ENCODE measurements at regions not wholly inside any gene's neighbourhood (a gene's known extent, or its start where the extent isn't known, plus 50 kb on each side); places are given as distances from the start of the nearest gene placed in this dataset.

GRCh38 chr17:5898406-5898805 lies 171.8 kb upstream of the WSCD1 start:
- Mint-ChIP-seq H3K4me1 (ENCODE audit: low read depth) (peaks cover 3% of the 10 kb centered on the region), H3K4me3 (ENCODE audit: low read depth) (no peak overlapping the region), H3K36me3 (ENCODE audit: low read depth) (no peaks in the 10 kb centered on the region), H3K9me3 (no peaks in the 10 kb centered on the region), H3K27me3 (ENCODE audit: low read depth) (peaks cover 6% of the 10 kb centered on the region), H3K27ac (no peak overlapping the region)
- intact Hi-C loops (cut with micrococcal nuclease), result no loop called here
- no peak for DNase-seq (ENCODE audit: low spot score)

- no peaks in the 10 kb centered on the region for H3K36me3 Mint-ChIP-seq (ENCODE audit: low read depth)
- H3K4me1 Mint-ChIP-seq (ENCODE audit: low read depth), result peaks cover 3% of the 10 kb centered on the region
- DNase-seq (ENCODE audit: low spot score), result no peak
- no peak overlapping the region for H3K27ac Mint-ChIP-seq
- H3K9me3 Mint-ChIP-seq, result peaks cover 8% of the 10 kb centered on the region
- H3K4me3 Mint-ChIP-seq (ENCODE audit: low read depth), result no peak overlapping the region
- peaks cover 4% of the 10 kb centered on the region for H3K27me3 Mint-ChIP-seq (ENCODE audit: low read depth)
- intact Hi-C loops (cut with micrococcal nuclease), result no loop called here
Measured at GRCh38 chr17:5899496-5900195, 170.5 kb upstream of the WSCD1 start.

GRCh38 chr17:5901731-5902130 lies 168.4 kb upstream of the WSCD1 start:
- intact Hi-C loops (cut with micrococcal nuclease), result no loop called here
- H3K9me3 Mint-ChIP-seq, result peaks cover 8% of the 10 kb centered on the region
- H3K27me3 Mint-ChIP-seq (ENCODE audit: low read depth), result peaks cover 4% of the 10 kb centered on the region
- no peak overlapping the region for H3K4me3 Mint-ChIP-seq (ENCODE audit: low read depth)
- H3K27ac Mint-ChIP-seq, result no peak overlapping the region
- no peak for DNase-seq (ENCODE audit: low spot score)
- peaks cover 3% of the 10 kb centered on the region for H3K4me1 Mint-ChIP-seq (ENCODE audit: low read depth)
- H3K36me3 Mint-ChIP-seq (ENCODE audit: low read depth), result no peaks in the 10 kb centered on the region

- H3K9me3 Mint-ChIP-seq, result peaks cover 8% of the 10 kb centered on the region
- peaks cover 3% of the 10 kb centered on the region for H3K4me1 Mint-ChIP-seq (ENCODE audit: low read depth)
- intact Hi-C loops (cut with micrococcal nuclease), result no loop called here
- H3K27ac Mint-ChIP-seq, result no peak overlapping the region
- DNase-seq (ENCODE audit: low spot score), result no peak
- no peak overlapping the region for H3K4me3 Mint-ChIP-seq (ENCODE audit: low read depth)
- H3K27me3 Mint-ChIP-seq (ENCODE audit: low read depth), result peaks cover 2% of the 10 kb centered on the region
- H3K36me3 Mint-ChIP-seq (ENCODE audit: low read depth), result no peaks in the 10 kb centered on the region
Measured at GRCh38 chr17:5902181-5903140, 167.7 kb upstream of the WSCD1 start.

- no peak for DNase-seq (ENCODE audit: low spot score)
- H3K36me3 Mint-ChIP-seq (ENCODE audit: low read depth), result no peaks in the 10 kb centered on the region
- H3K4me1 Mint-ChIP-seq (ENCODE audit: low read depth), result no peaks in the 10 kb centered on the region
- intact Hi-C loops (cut with micrococcal nuclease), result no loop called here
- no peak overlapping the region for H3K4me3 Mint-ChIP-seq (ENCODE audit: low read depth)
- no peaks in the 10 kb centered on the region for H3K27me3 Mint-ChIP-seq (ENCODE audit: low read depth)
- no peaks in the 10 kb centered on the region for H3K9me3 Mint-ChIP-seq
- H3K27ac Mint-ChIP-seq, result no peak overlapping the region
Measured at GRCh38 chr17:5911919-5912318, 158.3 kb upstream of the WSCD1 start.

- no peaks in the 10 kb centered on the region for H3K4me1 Mint-ChIP-seq (ENCODE audit: low read depth)
- H3K36me3 Mint-ChIP-seq (ENCODE audit: low read depth), result no peaks in the 10 kb centered on the region
- H3K4me3 Mint-ChIP-seq (ENCODE audit: low read depth), result no peak overlapping the region
- intact Hi-C loops (cut with micrococcal nuclease), result no loop called here
- DNase-seq (ENCODE audit: low spot score), result no peak
- no peaks in the 10 kb centered on the region for H3K9me3 Mint-ChIP-seq
- no peak overlapping the region for H3K27ac Mint-ChIP-seq
- H3K27me3 Mint-ChIP-seq (ENCODE audit: low read depth), result no peaks in the 10 kb centered on the region
Measured at GRCh38 chr17:5913032-5913531, 157.1 kb upstream of the WSCD1 start.

- no peak overlapping the region for H3K4me3 Mint-ChIP-seq (ENCODE audit: low read depth)
- H3K36me3 Mint-ChIP-seq (ENCODE audit: low read depth), result no peaks in the 10 kb centered on the region
- H3K4me1 Mint-ChIP-seq (ENCODE audit: low read depth), result no peaks in the 10 kb centered on the region
- H3K27ac Mint-ChIP-seq, result no peak overlapping the region
- intact Hi-C loops (cut with micrococcal nuclease), result no loop called here
- no peak for DNase-seq (ENCODE audit: low spot score)
- H3K9me3 Mint-ChIP-seq, result no peaks in the 10 kb centered on the region
- H3K27me3 Mint-ChIP-seq (ENCODE audit: low read depth), result no peaks in the 10 kb centered on the region
Measured at GRCh38 chr17:5913641-5914040, 156.5 kb upstream of the WSCD1 start.

- H3K27ac Mint-ChIP-seq, result no peak overlapping the region
- H3K9me3 Mint-ChIP-seq, result no peaks in the 10 kb centered on the region
- DNase-seq (ENCODE audit: low spot score), result no peak
- intact Hi-C loops (cut with micrococcal nuclease), result no loop called here
- no peaks in the 10 kb centered on the region for H3K27me3 Mint-ChIP-seq (ENCODE audit: low read depth)
- no peaks in the 10 kb centered on the region for H3K4me1 Mint-ChIP-seq (ENCODE audit: low read depth)
- no peak overlapping the region for H3K4me3 Mint-ChIP-seq (ENCODE audit: low read depth)
- H3K36me3 Mint-ChIP-seq (ENCODE audit: low read depth), result no peaks in the 10 kb centered on the region
Measured at GRCh38 chr17:5915337-5915736, 154.8 kb upstream of the WSCD1 start.

GRCh38 chr17:5919089-5919488 lies 151.1 kb upstream of the WSCD1 start:
- Mint-ChIP-seq H3K27ac (no peak overlapping the region), H3K9me3 (no peaks in the 10 kb centered on the region), H3K27me3 (ENCODE audit: low read depth) (no peaks in the 10 kb centered on the region), H3K36me3 (ENCODE audit: low read depth) (no peaks in the 10 kb centered on the region), H3K4me1 (ENCODE audit: low read depth) (no peaks in the 10 kb centered on the region), H3K4me3 (ENCODE audit: low read depth) (no peak overlapping the region)
- intact Hi-C loops (cut with micrococcal nuclease), result no loop called here
- DNase-seq (ENCODE audit: low spot score), result no peak

GRCh38 chr17:5921512-5922282 lies 148.5 kb upstream of the WSCD1 start:
- H3K4me1 Mint-ChIP-seq (ENCODE audit: low read depth), result no peaks in the 10 kb centered on the region
- no peak overlapping the region for H3K27ac Mint-ChIP-seq
- H3K36me3 Mint-ChIP-seq (ENCODE audit: low read depth), result no peaks in the 10 kb centered on the region
- no peaks in the 10 kb centered on the region for H3K9me3 Mint-ChIP-seq
- H3K27me3 Mint-ChIP-seq (ENCODE audit: low read depth), result no peaks in the 10 kb centered on the region
- intact Hi-C loops (cut with micrococcal nuclease), result no loop called here
- no peak for DNase-seq (ENCODE audit: low spot score)
- H3K4me3 Mint-ChIP-seq (ENCODE audit: low read depth), result no peak overlapping the region

- Mint-ChIP-seq H3K4me1 (ENCODE audit: low read depth) (no peaks in the 10 kb centered on the region), H3K27me3 (ENCODE audit: low read depth) (no peaks in the 10 kb centered on the region), H3K27ac (no peak overlapping the region), H3K36me3 (ENCODE audit: low read depth) (no peaks in the 10 kb centered on the region), H3K4me3 (ENCODE audit: low read depth) (no peak overlapping the region), H3K9me3 (no peaks in the 10 kb centered on the region)
- no peak for DNase-seq (ENCODE audit: low spot score)
- intact Hi-C loops (cut with micrococcal nuclease), result no loop called here
Measured at GRCh38 chr17:5922476-5922875, 147.7 kb upstream of the WSCD1 start.

GRCh38 chr17:5929721-5930120 lies 140.5 kb upstream of the WSCD1 start:
- no peak overlapping the region for H3K4me3 Mint-ChIP-seq (ENCODE audit: low read depth)
- intact Hi-C loops (cut with micrococcal nuclease), result no loop called here
- H3K36me3 Mint-ChIP-seq (ENCODE audit: low read depth), result no peaks in the 10 kb centered on the region
- no peaks in the 10 kb centered on the region for H3K27me3 Mint-ChIP-seq (ENCODE audit: low read depth)
- DNase-seq (ENCODE audit: low spot score), result no peak
- peaks cover 4% of the 10 kb centered on the region for H3K9me3 Mint-ChIP-seq
- H3K4me1 Mint-ChIP-seq (ENCODE audit: low read depth), result no peaks in the 10 kb centered on the region
- no peak overlapping the region for H3K27ac Mint-ChIP-seq

Measured in activated T-helper 2 cell treated with anti-CD3 and anti-CD28 coated beads, Interferon-gamma antibody, Interleukin-2, Interleukin-4, amounts not matched to agents 10 μg/mL and 5 μg/mL and 100 μg/mL, durations not matched to agents 14 hours and 24 hours and 36 hours (primary cell).